ENCODE measurements at regions not wholly inside any gene's neighbourhood (a gene's known extent, or its start where the extent isn't known, plus 50 kb on each side); places are given as distances from the start of the nearest gene placed in this dataset.

GRCh38 chr14:59126714-59127436, 61.6 kb upstream of the DAAM1 start:
- Histone ChIP-seq H2AFZ (ENCODE audit: low read depth) (no peak overlapping the region), H3K36me3 (replicated peaks in 1 of 2; ENCODE audit: control insufficient read depth in 1 of 2, insufficient read depth in 2 of 2, low read length in 1 of 2) (no peaks in the 10 kb centered on the region), H3K27ac (ENCODE audit: low read depth in 2 of 2, low read length in 1 of 2) (no peak overlapping the region), H3K4me2 (no peak overlapping the region), H3K9me2 (no peaks in the 10 kb centered on the region), H3K4me3 (ENCODE audit: low read depth in 2 of 2, low read length in 1 of 2) (no peak overlapping the region; a peak in 1 of 4 replicates), H3K9me3 (no peaks in the 10 kb centered on the region), H3F3A (replicated peaks; ENCODE audit: insufficient read depth) (no peaks in the 10 kb centered on the region), H3K27me3 (ENCODE audit: insufficient read depth) (no peaks in the 10 kb centered on the region), H3K79me2 (ENCODE audit: insufficient read depth) (no peaks in the 10 kb centered on the region), H4K20me1 (ENCODE audit: insufficient read depth) (no peaks in the 10 kb centered on the region), H3K4me1 (ENCODE audit: control insufficient read depth in 1 of 2, insufficient read depth in 2 of 2, low read depth in 1 of 2, low read length in 1 of 2) (peaks cover 0 to 2% of the 10 kb centered on the region in 2 experiments; a peak in 1 of 4 replicates), H3K9ac (no peak overlapping the region)
- ChIA-PET POLR2A (no interaction called here), CTCF (interaction anchor here (0.6 to 7.8 kb wide), 25 partner anchors 10 to 626 kb away, joined by 3 to 94 read pairs (median 4); partner anchors contain the start of gene DACT1)
- WGBS (ENCODE audit: low lambda C conversion rate): 38% methylated on average over 4 of the region's 4 CpGs
- TF ChIP-seq CTCF (IDR thresholded peaks at IDR 0.05) (peak; percentile 89), MEF2A (IDR thresholded peaks at IDR 0.05; ENCODE audit: borderline replicate concordance, low read depth) (no peak), PBX3 (IDR thresholded peaks at IDR 0.05) (no peak), RAD21 (IDR thresholded peaks at IDR 0.05; ENCODE audit: low read length) (peak; percentile 98), USF1 (IDR thresholded peaks at IDR 0.05; ENCODE audit: borderline replicate concordance, low read depth) (no peak), TEAD4 (IDR thresholded peaks at IDR 0.05; ENCODE audit: borderline replicate concordance, insufficient read depth) (no peak), YY1 (IDR thresholded peaks at IDR 0.05; ENCODE audit: low read depth) (no peak), SMC3 (IDR thresholded peaks at IDR 0.05; ENCODE audit: low read depth, low read length) (peak; percentile 94), GATA2 (CRISPR knock-in tag; IDR thresholded peaks at IDR 0.05) (no peak), NFIC (IDR thresholded peaks at IDR 0.05; ENCODE audit: borderline replicate concordance) (no peak), POLR2AphosphoS5 (IDR thresholded peaks at IDR 0.05; ENCODE audit: low read depth, low read length) (no peak), IRF3 (IDR thresholded peaks at IDR 0.05; ENCODE audit: low read depth, low read length) (no peak), EP300 (IDR thresholded peaks at IDR 0.05; ENCODE audit: borderline replicate concordance in 1 of 2, low read depth in 1 of 2, low read length in 1 of 2) (no peak), FOXM1 (IDR thresholded peaks at IDR 0.05; ENCODE audit: low read depth) (no peak), MXI1 (IDR thresholded peaks at IDR 0.05; ENCODE audit: low read depth, low read length) (no peak), NRF1 (IDR thresholded peaks at IDR 0.05; ENCODE audit: low read depth, low read length) (0 out of 2 replicates have a peak, but pooled peaks have one; percentile 7), RXRA (IDR thresholded peaks at IDR 0.05; ENCODE audit: borderline replicate concordance, low read depth) (no peak), USF2 (IDR thresholded peaks at IDR 0.05; ENCODE audit: borderline replicate concordance, low read depth, low read length) (no peak), ELF1 (IDR thresholded peaks at IDR 0.05) (no peak), MAX (IDR thresholded peaks at IDR 0.05; ENCODE audit: low read depth) (no peak)
- peak; percentile 64 for DNase-seq
